ENCODE measurements at regions not wholly inside any gene's neighbourhood (a gene's known extent, or its start where the extent isn't known, plus 50 kb on each side); places are given as distances from the start of the nearest gene placed in this dataset.

GRCh38 chr1:244350027-244350426 is 101.7 kb downstream of the ADSS2 start:
- no peak for TF ChIP-seq L3MBTL2 (conservative IDR thresholded peaks at IDR 0.05)
- TF ChIP-seq FOXA1 (IDR thresholded peaks at IDR 0.05) = no peak
- TF ChIP-seq ELF4 (IDR thresholded peaks at IDR 0.05) = no peak
- TF ChIP-seq BHLHE40 (IDR thresholded peaks at IDR 0.05; ENCODE audit: borderline replicate concordance) = no peak
- no peak for TF ChIP-seq PKNOX1 (IDR thresholded peaks at IDR 0.05)
- no peak for TF ChIP-seq SP1 (IDR thresholded peaks at IDR 0.05)
- TF ChIP-seq FOXK2 (IDR thresholded peaks at IDR 0.05) = no peak
- no peak for TF ChIP-seq TARDBP (IDR thresholded peaks at IDR 0.05)
